OCI-LY3 (cell line): ENCODE measurements at regions not wholly inside any gene's neighbourhood (a gene's known extent, or its start where the extent isn't known, plus 50 kb on each side); places are given as distances from the start of the nearest gene placed in this dataset.
A peak's percentile ranks its signal among the peaks of the same experiment; 100 is the strongest.

Source experiments
- H2AFZ ChIP-seq: fragments of 200-600, 300-600 bp; shearing (Covaris generic); 2 replicates; pipeline ENCODE4 v1.6.0; 2014; ENCODE audit warnings: antibody characterized with exemption, low read depth, low read length
- H3K27ac ChIP-seq: fragments of 200-600, 300-600 bp; sonication (generic); 2 replicates; pipeline ENCODE4 v1.5.1; 2014; ENCODE audit warnings: mild to moderate bottlenecking, low read length, moderate library complexity, mixed read lengths
- H3K27me3 ChIP-seq: fragments of 200-600, 300-600 bp; sonication (generic); 2 replicates; pipeline ENCODE4 v1.6.1; 2014; ENCODE audit warnings: low read depth, low read length, mixed read lengths
- H3K36me3 ChIP-seq: fragments of 200-600, 300-600 bp; sonication (generic); replicated peaks from 2 replicates; pipeline ENCODE3; 2014; ENCODE audit warnings: low read depth, low read length, mixed read lengths
- H3K4me1 ChIP-seq: fragments of 300-600, 200-600 bp; sonication (generic); 2 replicates; pipeline ENCODE4 v1.6.1; 2014; ENCODE audit warnings: low read length, mixed read lengths
- H3K4me2 ChIP-seq: fragments of 200-600, 300-600 bp; sonication (generic); 2 replicates; pipeline ENCODE4 v1.6.1; 2014; ENCODE audit warnings: low read length, mixed read lengths
- H3K4me3 ChIP-seq: fragments of 300-600, 200-600 bp; sonication (generic); 2 replicates; pipeline ENCODE4 v1.5.1; 2014; ENCODE audit warnings: antibody characterized with exemption, mild to moderate bottlenecking, low read length, moderate library complexity
- H3K79me2 ChIP-seq: fragments of 300-600, 200-600 bp; shearing (Covaris generic); 2 replicates; pipeline ENCODE4 v1.6.1; 2014; ENCODE audit warnings: mild to moderate bottlenecking, low read length, mixed read lengths
- H3K9ac ChIP-seq: fragments of 300-600, 200-600 bp; shearing (Covaris generic); 2 replicates; pipeline ENCODE4 v1.6.0; 2014; ENCODE audit warnings: mild to moderate bottlenecking, low read length, moderate library complexity
- H3K9me3 ChIP-seq: fragments of 200-600, 300-600 bp; shearing (Covaris generic); 2 replicates; pipeline ENCODE4 v1.6.1; 2014; ENCODE audit warnings: low read length, mixed read lengths; ENCODE audit not compliant: insufficient read depth
- H4K20me1 ChIP-seq: fragments of 200-600, 300-600 bp; sonication (generic); 2 replicates; pipeline ENCODE4 v1.6.1; 2016; ENCODE audit warnings: low read length, mixed read lengths; ENCODE audit not compliant: insufficient read depth
- CTCF ChIP-seq: fragments of 200-600, 300-600 bp; sonication (generic); IDR thresholded peaks from 2 replicates; pipeline ENCODE4 v1.5.1; 2014; ENCODE audit warnings: antibody characterized with exemption, low read length, low read depth
- EZH2phosphoT487 ChIP-seq: fragments of 200-600 bp; shearing (Covaris generic); IDR thresholded peaks from 2 replicates; pipeline ENCODE4 v1.6.1; 2018; ENCODE audit warnings: antibody characterized with exemption, mixed run types, low read depth

DNA sequence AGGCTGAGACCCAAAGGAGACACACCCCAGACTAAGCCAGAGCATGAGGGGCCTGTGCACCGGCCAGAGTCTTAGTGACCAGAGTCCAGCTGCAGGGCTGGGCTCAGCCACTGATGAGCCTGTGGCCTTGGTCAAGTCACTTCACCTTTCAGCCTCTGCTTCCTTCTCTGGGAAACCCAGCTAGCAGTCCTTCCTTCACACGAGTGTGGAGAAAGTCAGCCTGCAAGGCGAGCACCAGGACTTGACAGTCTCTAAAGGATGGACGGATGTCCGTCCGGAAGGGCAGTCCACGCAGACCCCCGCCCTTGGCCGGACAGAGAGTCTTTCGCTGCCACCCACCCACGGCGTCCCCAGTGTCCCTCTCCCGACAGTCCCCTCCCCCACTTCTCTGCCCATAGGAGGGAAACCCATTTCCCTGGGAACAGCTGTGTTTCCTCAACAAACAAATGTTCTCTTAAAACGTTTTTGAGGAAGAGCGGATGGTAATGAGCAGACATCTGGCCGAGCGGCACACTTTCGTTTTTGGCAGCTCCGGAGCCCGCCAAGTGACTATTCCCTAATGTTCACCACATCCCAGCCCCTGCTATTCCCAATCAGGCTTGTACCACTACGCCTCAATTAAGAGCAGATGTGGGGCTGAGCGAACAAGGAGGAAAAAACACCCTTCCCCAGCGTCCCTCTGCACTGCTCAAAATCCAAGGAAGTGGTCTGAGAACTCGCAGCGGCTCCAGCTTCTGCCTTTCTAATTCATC, 129.1 kb upstream of the SMAD3 start:
- Histone ChIP-seq H3K4me3 (no peak overlapping the region), H3K4me1 (peaks cover 25% of the 10 kb centered on the region)
- TF ChIP-seq EZH2phosphoT487 (no peak), CTCF (no peak)

GRCh38 chr15:66936861-66937582, 128.4 kb upstream of the SMAD3 start:
- peaks cover 3% of the 10 kb centered on the region; the same call in 1 of the 2 replicates for H3K27me3 ChIP-seq
- no peaks in the 10 kb centered on the region for H3K79me2 ChIP-seq
- no peak overlapping the region for H2AFZ ChIP-seq
- no peak overlapping the region for H3K4me3 ChIP-seq
- no peak overlapping the region for H3K4me2 ChIP-seq
- no peak overlapping the region for H3K27ac ChIP-seq
- H3K4me1 ChIP-seq = peaks cover 32% of the 10 kb centered on the region
- TF ChIP-seq EZH2phosphoT487 (no peak), CTCF (no peak)
- no peak overlapping the region for H3K9ac ChIP-seq
- peaks cover 9% of the 10 kb centered on the region for H3K9me3 ChIP-seq
- H3K36me3 ChIP-seq = peaks cover 3% of the 10 kb centered on the region
- no peaks in the 10 kb centered on the region for H4K20me1 ChIP-seq

More for the DNA sequence above, 129.1 kb upstream of the SMAD3 start:
- H2AFZ ChIP-seq = peak overlapping the region; percentile 37; the same call in 1 of the 2 replicates
- peaks cover 3% of the 10 kb centered on the region for H3K36me3 ChIP-seq
- H3K79me2 ChIP-seq = no peaks in the 10 kb centered on the region
- peaks cover 3% of the 10 kb centered on the region; the same call in 1 of the 2 replicates for H3K27me3 ChIP-seq
- no peak overlapping the region for H3K27ac ChIP-seq
- no peak overlapping the region for H3K9ac ChIP-seq
- no peaks in the 10 kb centered on the region for H4K20me1 ChIP-seq
- H3K9me3 ChIP-seq = peaks cover 9% of the 10 kb centered on the region
- no peak overlapping the region for H3K4me2 ChIP-seq

DNA sequence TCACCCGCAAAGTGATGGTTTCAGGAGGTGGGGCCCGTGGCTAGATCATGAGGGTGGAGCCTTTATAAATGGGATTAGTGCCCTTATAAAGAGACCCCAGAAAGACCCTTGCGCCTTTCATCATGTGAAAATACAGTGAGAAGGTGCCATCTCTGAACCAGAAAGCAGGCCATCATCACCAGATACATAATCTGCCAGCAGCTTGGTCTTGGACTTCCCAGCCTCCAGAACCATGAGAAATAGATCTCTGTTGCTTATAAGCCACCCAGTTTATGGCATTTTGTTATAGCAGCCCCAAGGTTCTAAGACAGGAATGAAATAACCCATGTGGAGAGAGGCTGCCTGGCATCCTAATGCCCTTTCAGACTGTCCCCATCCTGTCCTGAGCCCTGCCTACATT, 127.8 kb upstream of the SMAD3 start:
- no peaks in the 10 kb centered on the region for H4K20me1 ChIP-seq
- peaks cover 38% of the 10 kb centered on the region for H3K4me1 ChIP-seq
- H2AFZ ChIP-seq = no peak overlapping the region
- no peak overlapping the region for H3K27ac ChIP-seq
- peaks cover 9% of the 10 kb centered on the region for H3K9me3 ChIP-seq
- no peak overlapping the region for H3K4me3 ChIP-seq
- no peak overlapping the region for H3K4me2 ChIP-seq
- peaks cover 3% of the 10 kb centered on the region; the same call in 1 of the 2 replicates for H3K27me3 ChIP-seq
- peaks cover 3% of the 10 kb centered on the region for H3K36me3 ChIP-seq
- no peak overlapping the region for H3K9ac ChIP-seq
- H3K79me2 ChIP-seq = no peaks in the 10 kb centered on the region
- TF ChIP-seq CTCF (no peak), EZH2phosphoT487 (no peak)

DNA sequence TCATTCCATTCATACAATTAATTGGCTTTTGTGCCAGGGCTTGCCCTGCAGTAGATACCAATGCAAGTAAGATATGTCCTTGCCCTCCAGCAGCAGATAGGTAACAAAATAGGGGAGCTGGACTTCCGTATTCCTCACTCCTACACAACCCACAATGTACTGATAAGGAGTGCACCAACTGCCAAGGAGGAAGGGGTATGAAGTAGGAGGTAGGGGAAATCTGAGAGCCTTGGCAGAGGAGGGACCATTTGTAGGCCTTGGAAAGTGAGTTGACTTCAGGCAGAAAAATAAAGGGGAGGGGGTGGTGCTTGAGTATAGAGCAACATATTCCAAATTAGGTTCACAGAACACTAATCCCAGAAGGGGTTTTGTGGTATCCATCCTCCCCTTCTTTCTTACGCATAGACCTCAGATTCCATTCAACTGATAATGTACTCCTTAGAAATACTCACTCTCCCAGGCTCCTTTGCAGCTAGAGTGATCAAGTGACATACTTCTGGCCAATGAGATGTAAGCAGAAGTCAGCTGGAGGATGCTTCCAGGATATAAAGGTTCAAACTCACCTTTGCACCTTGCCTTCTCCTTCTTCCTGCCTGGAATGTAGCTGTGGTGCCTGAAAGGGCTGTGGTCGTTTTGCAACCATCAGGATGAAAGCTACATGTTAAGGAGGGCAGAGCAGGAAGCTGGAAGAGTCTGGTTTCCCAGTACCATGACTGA, 127.1 kb upstream of the SMAD3 start:
- Histone ChIP-seq H3K27ac (no peak overlapping the region), H3K9me3 (peaks cover 9% of the 10 kb centered on the region), H3K9ac (no peak overlapping the region), H3K4me3 (no peak overlapping the region), H3K4me1 (peaks cover 45% of the 10 kb centered on the region), H4K20me1 (no peaks in the 10 kb centered on the region), H3K36me3 (peaks cover 3% of the 10 kb centered on the region), H3K4me2 (no peak overlapping the region), H3K27me3 (no peaks in the 10 kb centered on the region), H2AFZ (no peak overlapping the region), H3K79me2 (no peaks in the 10 kb centered on the region)
- TF ChIP-seq CTCF (no peak), EZH2phosphoT487 (no peak)
